ENCODE measurements at regions not wholly inside any gene's neighbourhood (a gene's known extent, or its start where the extent isn't known, plus 50 kb on each side); places are given as distances from the start of the nearest gene placed in this dataset.

- TF ChIP-seq, protein P1, sequence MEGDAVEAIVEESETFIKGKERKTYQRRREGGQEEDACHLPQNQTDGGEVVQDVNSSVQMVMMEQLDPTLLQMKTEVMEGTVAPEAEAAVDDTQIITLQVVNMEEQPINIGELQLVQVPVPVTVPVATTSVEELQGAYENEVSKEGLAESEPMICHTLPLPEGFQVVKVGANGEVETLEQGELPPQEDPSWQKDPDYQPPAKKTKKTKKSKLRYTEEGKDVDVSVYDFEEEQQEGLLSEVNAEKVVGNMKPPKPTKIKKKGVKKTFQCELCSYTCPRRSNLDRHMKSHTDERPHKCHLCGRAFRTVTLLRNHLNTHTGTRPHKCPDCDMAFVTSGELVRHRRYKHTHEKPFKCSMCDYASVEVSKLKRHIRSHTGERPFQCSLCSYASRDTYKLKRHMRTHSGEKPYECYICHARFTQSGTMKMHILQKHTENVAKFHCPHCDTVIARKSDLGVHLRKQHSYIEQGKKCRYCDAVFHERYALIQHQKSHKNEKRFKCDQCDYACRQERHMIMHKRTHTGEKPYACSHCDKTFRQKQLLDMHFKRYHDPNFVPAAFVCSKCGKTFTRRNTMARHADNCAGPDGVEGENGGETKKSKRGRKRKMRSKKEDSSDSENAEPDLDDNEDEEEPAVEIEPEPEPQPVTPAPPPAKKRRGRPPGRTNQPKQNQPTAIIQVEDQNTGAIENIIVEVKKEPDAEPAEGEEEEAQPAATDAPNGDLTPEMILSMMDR (IDR thresholded peaks at IDR 0.05; ENCODE audit: low read length), result no peak
- no peak for TF ChIP-seq EZH2 (IDR thresholded peaks at IDR 0.05; ENCODE audit: borderline replicate concordance, low read length)
Observed at GRCh38 chr17:33976831-33977230, 278.3 kb upstream of the CCL2 start.
